HG02870 (cell line): ENCODE measurements at regions not wholly inside any gene's neighbourhood (a gene's known extent, or its start where the extent isn't known, plus 50 kb on each side); places are given as distances from the start of the nearest gene placed in this dataset.
"Not testable (repeated sequence)": the region's sequence is repeated elsewhere in the genome, so short reads cannot be mapped to it uniquely, and the experiment has no call there.

Experiments
- ATAC-seq: cut with Tn5 transposase; IDR thresholded peaks from one replicate; pipeline ENCODE4 v1.9.1; 2021; ENCODE audit warnings: mild to moderate bottlenecking, moderate library complexity; ENCODE audit not compliant: unreplicated experiment

- no peak for ATAC-seq
Observed at GRCh38 chr7:81007051-81007450, 88.2 kb upstream of the SEMA3C start.

- no peak for ATAC-seq
Observed at GRCh38 chr7:81005254-81005653, 86.4 kb upstream of the SEMA3C start.

GRCh38 chr7:81004098-81004497 lies 85.2 kb upstream of the SEMA3C start:
- no peak for ATAC-seq

- no peak for ATAC-seq
Observed at GRCh38 chr7:81003326-81003725, 84.5 kb upstream of the SEMA3C start.

GRCh38 chr7:81002421-81002820 lies 83.6 kb upstream of the SEMA3C start:
- ATAC-seq = no peak

GRCh38 chr7:80999771-81000170 lies 80.9 kb upstream of the SEMA3C start:
- ATAC-seq = no peak

- ATAC-seq = no peak
Observed at GRCh38 chr7:80999100-80999499, 80.2 kb upstream of the SEMA3C start.

GRCh38 chr7:80997841-80998240 lies 79.0 kb upstream of the SEMA3C start:
- no peak for ATAC-seq

- ATAC-seq = not testable (repeated sequence)
Observed at GRCh38 chr7:80996236-80996635, 77.4 kb upstream of the SEMA3C start.

GRCh38 chr7:80991654-80992053 lies 72.8 kb upstream of the SEMA3C start:
- ATAC-seq = no peak

GRCh38 chr7:80984619-80985018 lies 65.8 kb upstream of the SEMA3C start:
- ATAC-seq = no peak

GRCh38 chr7:80981405-80981804 lies 62.6 kb upstream of the SEMA3C start:
- no peak for ATAC-seq

- no peak for ATAC-seq
Observed at GRCh38 chr7:80977751-80978150, 58.9 kb upstream of the SEMA3C start.

- ATAC-seq = no peak
Observed at GRCh38 chr7:80974396-80975358, 55.8 kb upstream of the SEMA3C start.

- no peak for ATAC-seq
Observed at GRCh38 chr7:80971225-80971624, 52.4 kb upstream of the SEMA3C start.
